ENCODE measurements at regions not wholly inside any gene's neighbourhood (a gene's known extent, or its start where the extent isn't known, plus 50 kb on each side); places are given as distances from the start of the nearest gene placed in this dataset.
"Not testable (repeated sequence)": the region's sequence is repeated elsewhere in the genome, so short reads cannot be mapped to it uniquely, and the experiment has no call there.

- H3K4me3 ChIP-seq (ENCODE audit: low read length) = no peak overlapping the region
- H3K27me3 ChIP-seq (ENCODE audit: insufficient read depth, low read length) = no peaks in the 10 kb centered on the region
- no peaks in the 10 kb centered on the region for H3K9me3 ChIP-seq (ENCODE audit: insufficient read depth, low read depth, low read length)
These were observed 889.1 kb upstream of the ZEB2 start for GRCh38 chr2:145408980-145409379.

GRCh38 chr2:145404690-145405089, 884.8 kb upstream of the ZEB2 start:
- Histone ChIP-seq H3K9ac (ENCODE audit: low read depth, low read length) (no peak overlapping the region), H3K36me3 (ENCODE audit: insufficient read depth, low read depth, low read length) (no peaks in the 10 kb centered on the region), H3K4me3 (ENCODE audit: low read length) (no peak overlapping the region), H3K4me1 (ENCODE audit: insufficient read depth, low read length) (no peaks in the 10 kb centered on the region), H3K27ac (ENCODE audit: low read length) (no peak overlapping the region), H3K9me3 (ENCODE audit: insufficient read depth, low read depth, low read length) (no peaks in the 10 kb centered on the region), H3K27me3 (ENCODE audit: insufficient read depth, low read length) (no peaks in the 10 kb centered on the region)

More at GRCh38 chr2:145408980-145409379, 889.1 kb upstream of the ZEB2 start:
- no peaks in the 10 kb centered on the region for H3K4me1 ChIP-seq (ENCODE audit: insufficient read depth, low read length)
- H3K36me3 ChIP-seq (ENCODE audit: insufficient read depth, low read depth, low read length) = no peaks in the 10 kb centered on the region
- H3K9ac ChIP-seq (ENCODE audit: low read depth, low read length) = no peak overlapping the region
- H3K27ac ChIP-seq (ENCODE audit: low read length) = no peak overlapping the region

- Histone ChIP-seq H3K9ac (ENCODE audit: low read depth, low read length) (no peak overlapping the region), H3K27ac (ENCODE audit: low read length) (no peak overlapping the region), H3K4me3 (ENCODE audit: low read length) (no peak overlapping the region), H3K27me3 (ENCODE audit: insufficient read depth, low read length) (no peaks in the 10 kb centered on the region), H3K4me1 (ENCODE audit: insufficient read depth, low read length) (no peaks in the 10 kb centered on the region), H3K9me3 (ENCODE audit: insufficient read depth, low read depth, low read length) (no peaks in the 10 kb centered on the region), H3K36me3 (ENCODE audit: insufficient read depth, low read depth, low read length) (no peaks in the 10 kb centered on the region)
These were observed 882.9 kb upstream of the ZEB2 start for GRCh38 chr2:145402706-145403277.

GRCh38 chr2:145399131-145399530, 879.2 kb upstream of the ZEB2 start:
- H3K9me3 ChIP-seq (ENCODE audit: insufficient read depth, low read depth, low read length) = no peaks in the 10 kb centered on the region
- no peak overlapping the region for H3K4me3 ChIP-seq (ENCODE audit: low read length)
- H3K27ac ChIP-seq (ENCODE audit: low read length) = no peak overlapping the region
- no peak overlapping the region for H3K9ac ChIP-seq (ENCODE audit: low read depth, low read length)
- H3K27me3 ChIP-seq (ENCODE audit: insufficient read depth, low read length) = no peaks in the 10 kb centered on the region
- H3K36me3 ChIP-seq (ENCODE audit: insufficient read depth, low read depth, low read length) = no peaks in the 10 kb centered on the region
- no peaks in the 10 kb centered on the region for H3K4me1 ChIP-seq (ENCODE audit: insufficient read depth, low read length)

GRCh38 chr2:145394181-145394580, 874.3 kb upstream of the ZEB2 start:
- H3K9ac ChIP-seq (ENCODE audit: low read depth, low read length) = no peak overlapping the region
- H3K4me1 ChIP-seq (ENCODE audit: insufficient read depth, low read length) = no peaks in the 10 kb centered on the region
- no peak overlapping the region for H3K27ac ChIP-seq (ENCODE audit: low read length)
- H3K27me3 ChIP-seq (ENCODE audit: insufficient read depth, low read length) = no peaks in the 10 kb centered on the region
- H3K4me3 ChIP-seq (ENCODE audit: low read length) = no peak overlapping the region
- H3K36me3 ChIP-seq (ENCODE audit: insufficient read depth, low read depth, low read length) = no peaks in the 10 kb centered on the region
- H3K9me3 ChIP-seq (ENCODE audit: insufficient read depth, low read depth, low read length) = no peaks in the 10 kb centered on the region

- no peak overlapping the region for H3K9ac ChIP-seq (ENCODE audit: low read depth, low read length)
- no peaks in the 10 kb centered on the region for H3K9me3 ChIP-seq (ENCODE audit: insufficient read depth, low read depth, low read length)
- H3K27ac ChIP-seq (ENCODE audit: low read length) = no peak overlapping the region
- H3K36me3 ChIP-seq (ENCODE audit: insufficient read depth, low read depth, low read length) = no peaks in the 10 kb centered on the region
- H3K27me3 ChIP-seq (ENCODE audit: insufficient read depth, low read length) = no peaks in the 10 kb centered on the region
- no peaks in the 10 kb centered on the region for H3K4me1 ChIP-seq (ENCODE audit: insufficient read depth, low read length)
- no peak overlapping the region for H3K4me3 ChIP-seq (ENCODE audit: low read length)
These were observed 867.1 kb upstream of the ZEB2 start for GRCh38 chr2:145386973-145387372.

- no peaks in the 10 kb centered on the region for H3K36me3 ChIP-seq (ENCODE audit: insufficient read depth, low read depth, low read length)
- H3K4me1 ChIP-seq (ENCODE audit: insufficient read depth, low read length) = no peaks in the 10 kb centered on the region
- H3K9ac ChIP-seq (ENCODE audit: low read depth, low read length) = no peak overlapping the region
- no peak overlapping the region for H3K4me3 ChIP-seq (ENCODE audit: low read length)
- no peaks in the 10 kb centered on the region for H3K9me3 ChIP-seq (ENCODE audit: insufficient read depth, low read depth, low read length)
- H3K27me3 ChIP-seq (ENCODE audit: insufficient read depth, low read length) = no peaks in the 10 kb centered on the region
- no peak overlapping the region for H3K27ac ChIP-seq (ENCODE audit: low read length)
These were observed 864.0 kb upstream of the ZEB2 start for GRCh38 chr2:145383961-145384360.

- H3K4me3 ChIP-seq (ENCODE audit: low read length) = no peak overlapping the region
- no peaks in the 10 kb centered on the region for H3K4me1 ChIP-seq (ENCODE audit: insufficient read depth, low read length)
- H3K9me3 ChIP-seq (ENCODE audit: insufficient read depth, low read depth, low read length) = no peaks in the 10 kb centered on the region
- no peak overlapping the region for H3K9ac ChIP-seq (ENCODE audit: low read depth, low read length)
- H3K27me3 ChIP-seq (ENCODE audit: insufficient read depth, low read length) = no peaks in the 10 kb centered on the region
- no peaks in the 10 kb centered on the region for H3K36me3 ChIP-seq (ENCODE audit: insufficient read depth, low read depth, low read length)
- H3K27ac ChIP-seq (ENCODE audit: low read length) = no peak overlapping the region
These were observed 860.6 kb upstream of the ZEB2 start for GRCh38 chr2:145380436-145381017.

- no peaks in the 10 kb centered on the region for H3K4me1 ChIP-seq (ENCODE audit: insufficient read depth, low read length)
- H3K36me3 ChIP-seq (ENCODE audit: insufficient read depth, low read depth, low read length) = no peaks in the 10 kb centered on the region
- no peaks in the 10 kb centered on the region for H3K9me3 ChIP-seq (ENCODE audit: insufficient read depth, low read depth, low read length)
- H3K27ac ChIP-seq (ENCODE audit: low read length) = no peak overlapping the region
- H3K9ac ChIP-seq (ENCODE audit: low read depth, low read length) = no peak overlapping the region
- no peaks in the 10 kb centered on the region for H3K27me3 ChIP-seq (ENCODE audit: insufficient read depth, low read length)
- H3K4me3 ChIP-seq (ENCODE audit: low read length) = no peak overlapping the region
These were observed 860.0 kb upstream of the ZEB2 start for GRCh38 chr2:145379934-145380333.

GRCh38 chr2:145374165-145374564, 854.2 kb upstream of the ZEB2 start:
- H3K4me1 ChIP-seq (ENCODE audit: insufficient read depth, low read length) = no peaks in the 10 kb centered on the region
- H3K27me3 ChIP-seq (ENCODE audit: insufficient read depth, low read length) = no peaks in the 10 kb centered on the region
- no peaks in the 10 kb centered on the region for H3K9me3 ChIP-seq (ENCODE audit: insufficient read depth, low read depth, low read length)
- H3K4me3 ChIP-seq (ENCODE audit: low read length) = no peak overlapping the region
- no peak overlapping the region for H3K27ac ChIP-seq (ENCODE audit: low read length)
- no peaks in the 10 kb centered on the region for H3K36me3 ChIP-seq (ENCODE audit: insufficient read depth, low read depth, low read length)
- H3K9ac ChIP-seq (ENCODE audit: low read depth, low read length) = no peak overlapping the region

GRCh38 chr2:145367334-145367733, 847.4 kb upstream of the ZEB2 start:
- not testable (repeated sequence) for H3K27ac ChIP-seq (ENCODE audit: low read length); H3K9ac ChIP-seq (ENCODE audit: low read depth, low read length); H3K4me3 ChIP-seq (ENCODE audit: low read length); H3K9me3 ChIP-seq (ENCODE audit: insufficient read depth, low read depth, low read length); H3K4me1 ChIP-seq (ENCODE audit: insufficient read depth, low read length); H3K27me3 ChIP-seq (ENCODE audit: insufficient read depth, low read length); H3K36me3 ChIP-seq (ENCODE audit: insufficient read depth, low read depth, low read length)

GRCh38 chr2:145366341-145366740, 846.4 kb upstream of the ZEB2 start:
- H3K4me1 ChIP-seq (ENCODE audit: insufficient read depth, low read length) = no peaks in the 10 kb centered on the region
- no peak overlapping the region for H3K4me3 ChIP-seq (ENCODE audit: low read length)
- H3K9ac ChIP-seq (ENCODE audit: low read depth, low read length) = no peak overlapping the region
- H3K27me3 ChIP-seq (ENCODE audit: insufficient read depth, low read length) = no peaks in the 10 kb centered on the region
- no peak overlapping the region for H3K27ac ChIP-seq (ENCODE audit: low read length)
- no peaks in the 10 kb centered on the region for H3K36me3 ChIP-seq (ENCODE audit: insufficient read depth, low read depth, low read length)
- no peaks in the 10 kb centered on the region for H3K9me3 ChIP-seq (ENCODE audit: insufficient read depth, low read depth, low read length)
